ENCODE measurements at regions not wholly inside any gene's neighbourhood (a gene's known extent, or its start where the extent isn't known, plus 50 kb on each side); places are given as distances from the start of the nearest gene placed in this dataset.

DNA sequence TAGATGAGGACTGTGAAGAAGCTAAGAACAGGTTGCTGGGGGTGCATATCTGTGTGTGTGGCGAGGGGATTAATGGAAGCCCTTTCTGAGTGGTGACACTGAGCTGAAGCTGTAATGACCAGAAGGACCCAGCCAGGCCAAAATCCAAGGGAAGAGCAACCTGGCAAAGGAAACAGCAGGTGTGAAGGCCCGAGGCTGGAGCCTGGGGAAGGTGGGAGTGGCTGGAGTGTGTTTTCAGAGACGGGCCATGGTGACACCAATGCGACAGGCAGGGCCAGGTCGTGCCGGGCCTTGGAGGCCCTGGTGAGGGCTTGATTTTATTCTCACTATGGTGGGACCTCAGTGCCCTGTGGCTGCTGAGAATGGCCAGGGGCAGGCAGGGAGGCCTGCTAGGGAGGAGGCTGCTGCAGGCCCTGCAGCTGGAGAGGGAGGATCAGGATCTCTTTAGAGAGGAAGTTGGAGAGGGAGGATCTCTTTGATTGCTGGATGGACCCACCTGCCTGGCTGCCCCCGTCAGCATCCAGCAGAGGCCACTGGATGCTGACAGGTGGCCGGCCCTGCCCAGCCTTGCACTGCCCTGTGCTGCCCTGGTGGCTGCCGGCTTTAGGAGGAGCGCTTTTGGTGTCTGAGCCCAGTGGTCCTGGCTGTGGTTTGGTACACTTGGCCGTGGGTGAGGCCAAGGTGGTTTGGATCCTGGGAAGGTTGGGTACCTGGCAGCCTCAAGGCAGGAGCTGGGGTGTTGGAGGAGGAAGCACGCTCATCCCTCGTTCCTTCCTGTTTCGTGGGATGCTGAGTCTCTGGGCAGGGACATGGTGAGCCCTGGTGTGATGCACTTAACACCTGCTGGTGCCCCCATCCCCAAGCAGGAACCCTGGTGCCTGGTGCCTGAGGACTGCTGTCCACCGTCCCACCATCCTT is 188.3 kb downstream of the SEC14L1 start:
- TF ChIP-seq, protein P1, sequence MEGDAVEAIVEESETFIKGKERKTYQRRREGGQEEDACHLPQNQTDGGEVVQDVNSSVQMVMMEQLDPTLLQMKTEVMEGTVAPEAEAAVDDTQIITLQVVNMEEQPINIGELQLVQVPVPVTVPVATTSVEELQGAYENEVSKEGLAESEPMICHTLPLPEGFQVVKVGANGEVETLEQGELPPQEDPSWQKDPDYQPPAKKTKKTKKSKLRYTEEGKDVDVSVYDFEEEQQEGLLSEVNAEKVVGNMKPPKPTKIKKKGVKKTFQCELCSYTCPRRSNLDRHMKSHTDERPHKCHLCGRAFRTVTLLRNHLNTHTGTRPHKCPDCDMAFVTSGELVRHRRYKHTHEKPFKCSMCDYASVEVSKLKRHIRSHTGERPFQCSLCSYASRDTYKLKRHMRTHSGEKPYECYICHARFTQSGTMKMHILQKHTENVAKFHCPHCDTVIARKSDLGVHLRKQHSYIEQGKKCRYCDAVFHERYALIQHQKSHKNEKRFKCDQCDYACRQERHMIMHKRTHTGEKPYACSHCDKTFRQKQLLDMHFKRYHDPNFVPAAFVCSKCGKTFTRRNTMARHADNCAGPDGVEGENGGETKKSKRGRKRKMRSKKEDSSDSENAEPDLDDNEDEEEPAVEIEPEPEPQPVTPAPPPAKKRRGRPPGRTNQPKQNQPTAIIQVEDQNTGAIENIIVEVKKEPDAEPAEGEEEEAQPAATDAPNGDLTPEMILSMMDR (IDR thresholded peaks at IDR 0.05; ENCODE audit: insufficient read depth, low read length, poor library complexity, severe bottlenecking), result no peak
- TF ChIP-seq EZH2phosphoT487 (conservative IDR thresholded peaks at IDR 0.05; ENCODE audit: low read length), result no peak
